Subcutaneous abdominal adipose tissue (tissue), 5 donors: ENCODE measurements at regions not wholly inside any gene's neighbourhood (a gene's known extent, or its start where the extent isn't known, plus 50 kb on each side); places are given as distances from the start of the nearest gene placed in this dataset.
"Not testable (repeated sequence)": the region's sequence is repeated elsewhere in the genome, so short reads cannot be mapped to it uniquely, and the experiment has no call there.

Source experiments
- H3K27ac ChIP-seq: one replicate; pipeline ENCODE4 v1.7.0; 2013; ENCODE audit warnings: low read depth, mild to moderate bottlenecking, inconsistent platforms, low read length, moderate library complexity
- H3K27me3 ChIP-seq, 5 donors: one replicate each; pipeline ENCODE4 v1.7.0; 2013; ENCODE audit warnings: low read length in 5 of 5, inconsistent platforms in 1 of 5; ENCODE audit not compliant: control insufficient read depth in 5 of 5, insufficient read depth in 4 of 5
- H3K36me3 ChIP-seq, 5 donors: one replicate each; pipeline ENCODE4 v1.7.0; 2013; ENCODE audit warnings: low read length in 5 of 5; ENCODE audit not compliant: control insufficient read depth in 5 of 5, insufficient read depth in 5 of 5
- H3K4me1 ChIP-seq, 5 donors: one replicate each; pipeline ENCODE4 v1.7.0; 2013; ENCODE audit warnings: low read length in 5 of 5, mild to moderate bottlenecking in 3 of 5, moderate library complexity in 1 of 5; ENCODE audit not compliant: control insufficient read depth in 5 of 5, insufficient read depth in 5 of 5
- H3K4me3 ChIP-seq, 5 donors: one replicate each; pipeline ENCODE4 v1.7.0; 2013; ENCODE audit warnings: low read length in 5 of 5, low read depth in 1 of 5
- H3K9ac ChIP-seq, 5 donors: one replicate each; pipeline ENCODE4 v1.7.0; 2013; ENCODE audit warnings: low read length in 5 of 5, mild to moderate bottlenecking in 4 of 5, moderate library complexity in 3 of 5
- H3K9me3 ChIP-seq, 5 donors: one replicate each; pipeline ENCODE4 v1.7.0; 2013; ENCODE audit warnings: low read length in 5 of 5; ENCODE audit not compliant: control insufficient read depth in 5 of 5
- donor health status: healthy.
- donor health status: healthy.
- donor health status: healthy.
- donor health status: healthy.
- donor health status: healthy.

GRCh38 chr5:36529142-36529541 lies 77.3 kb upstream of the SLC1A3 start:
- Histone ChIP-seq H3K9ac (no peak overlapping the region), H3K9me3 (no peaks in the 10 kb centered on the region), H3K4me3 (no peak overlapping the region), H3K27ac (no peak overlapping the region), H3K27me3 (no peaks in the 10 kb centered on the region), H3K4me1 (peaks cover 0 to 17% (median 8%) of the 10 kb centered on the region in 5 donors), H3K36me3 (no peaks in the 10 kb centered on the region)

GRCh38 chr5:36530215-36530614 lies 76.2 kb upstream of the SLC1A3 start:
- Histone ChIP-seq H3K27me3 (no peaks in the 10 kb centered on the region), H3K27ac (no peak overlapping the region), H3K9ac (no peak overlapping the region), H3K4me3 (no peak overlapping the region), H3K36me3 (no peaks in the 10 kb centered on the region), H3K4me1 (peaks cover 0 to 10% (median 8%) of the 10 kb centered on the region in 5 donors), H3K9me3 (no peaks in the 10 kb centered on the region)

- no peak overlapping the region for H3K27ac ChIP-seq
- no peaks in the 10 kb centered on the region for H3K27me3 ChIP-seq
- no peaks in the 10 kb centered on the region for H3K36me3 ChIP-seq
- H3K4me1 ChIP-seq: peaks cover 0 to 15% (median 14%) of the 10 kb centered on the region in 5 donors
- H3K9me3 ChIP-seq: no peaks in the 10 kb centered on the region
- H3K4me3 ChIP-seq: no peak overlapping the region
- no peak overlapping the region for H3K9ac ChIP-seq
These were observed 75.0 kb upstream of the SLC1A3 start for GRCh38 chr5:36531401-36531800.

DNA sequence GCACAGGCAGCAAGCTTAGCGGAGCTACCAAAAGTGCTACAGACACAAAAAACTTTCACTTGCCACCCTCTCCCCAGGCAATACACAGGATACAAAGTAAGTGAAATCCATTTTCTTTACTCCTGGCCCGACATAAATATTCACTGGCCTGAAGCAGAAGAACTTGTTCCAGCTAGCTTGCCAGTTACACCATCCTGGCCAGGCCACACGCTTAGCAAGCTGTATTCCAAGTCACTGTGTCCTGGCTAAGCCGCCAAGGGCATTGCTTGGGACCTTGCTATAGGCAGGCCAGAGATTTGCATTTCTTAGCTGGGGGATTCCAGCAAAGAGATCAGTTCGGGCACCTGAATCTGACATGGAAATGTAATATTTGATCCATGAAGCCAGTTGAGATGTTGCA lies 71.0 kb upstream of the SLC1A3 start:
- Histone ChIP-seq H3K36me3 (no peaks in the 10 kb centered on the region), H3K4me1 (peaks cover 0 to 8% (median 6%) of the 10 kb centered on the region in 5 donors), H3K9me3 (no peaks in the 10 kb centered on the region), H3K27me3 (no peaks in the 10 kb centered on the region), H3K9ac (no peak overlapping the region), H3K4me3 (no peak overlapping the region), H3K27ac (no peak overlapping the region)

DNA sequence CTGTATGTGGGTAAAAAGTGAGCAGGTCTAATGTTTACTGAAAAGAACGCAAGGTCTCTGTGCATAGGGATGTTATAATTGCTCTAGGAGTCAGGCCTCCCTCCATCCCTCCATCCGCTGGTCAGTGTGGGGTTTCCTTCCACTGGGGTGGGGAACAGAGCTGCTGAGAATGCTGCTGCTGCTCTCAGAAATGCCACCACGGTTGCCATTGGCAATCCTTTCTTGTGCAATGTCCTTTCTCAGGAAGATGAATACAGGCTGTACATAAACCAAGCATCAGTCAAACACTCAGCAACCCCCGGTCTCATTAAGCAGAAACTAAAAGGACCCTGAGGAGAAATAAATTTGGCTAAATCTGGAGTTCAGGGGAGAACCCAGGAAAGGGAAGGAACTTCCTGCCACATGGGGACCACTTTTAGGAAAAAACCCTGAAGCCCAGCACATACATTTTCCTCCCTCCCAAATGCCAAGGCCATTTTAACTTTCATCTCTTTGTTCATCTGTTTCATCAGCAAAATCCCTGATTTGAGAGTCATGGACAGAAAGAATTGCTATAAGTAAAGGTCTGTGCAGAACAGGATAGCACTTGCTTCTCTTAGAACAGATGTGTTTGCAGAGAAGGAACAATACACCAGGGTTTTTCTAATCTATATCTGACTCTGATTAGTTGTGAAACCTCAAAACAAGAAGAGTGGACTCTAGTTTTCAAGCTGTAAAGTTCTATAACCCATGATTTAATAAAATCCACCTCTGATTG lies 70.4 kb upstream of the SLC1A3 start:
- Histone ChIP-seq H3K9ac (no peak overlapping the region), H3K27ac (no peak overlapping the region), H3K9me3 (no peaks in the 10 kb centered on the region), H3K27me3 (no peaks in the 10 kb centered on the region), H3K36me3 (no peaks in the 10 kb centered on the region), H3K4me1 (peaks cover 0 to 8% (median 6%) of the 10 kb centered on the region in 5 donors), H3K4me3 (no peak overlapping the region)

GRCh38 chr5:36536616-36537005 lies 69.8 kb upstream of the SLC1A3 start:
- Histone ChIP-seq H3K4me1 (peaks cover 0 to 8% (median 6%) of the 10 kb centered on the region in 5 donors), H3K27ac (no peak overlapping the region), H3K27me3 (no peaks in the 10 kb centered on the region), H3K4me3 (no peak overlapping the region), H3K9me3 (no peaks in the 10 kb centered on the region), H3K36me3 (no peaks in the 10 kb centered on the region), H3K9ac (no peak overlapping the region)

- Histone ChIP-seq H3K9me3 (no peaks in the 10 kb centered on the region), H3K4me3 (no peak overlapping the region), H3K36me3 (no peaks in the 10 kb centered on the region), H3K4me1 (peaks cover 0 to 8% (median 6%) of the 10 kb centered on the region in 5 donors), H3K9ac (no peak overlapping the region), H3K27ac (no peak overlapping the region), H3K27me3 (no peaks in the 10 kb centered on the region)
These were observed 68.7 kb upstream of the SLC1A3 start for GRCh38 chr5:36537724-36538123.

GRCh38 chr5:36552651-36553393 lies 53.6 kb upstream of the SLC1A3 start:
- no peaks in the 10 kb centered on the region for H3K27me3 ChIP-seq
- no peak overlapping the region for H3K9ac ChIP-seq
- H3K27ac ChIP-seq: no peak overlapping the region
- H3K4me3 ChIP-seq: no peak overlapping the region
- H3K9me3 ChIP-seq: peaks cover 0 to 5% (median 3%) of the 10 kb centered on the region in 5 donors
- H3K4me1 ChIP-seq: no peaks in the 10 kb centered on the region
- no peaks in the 10 kb centered on the region for H3K36me3 ChIP-seq

DNA sequence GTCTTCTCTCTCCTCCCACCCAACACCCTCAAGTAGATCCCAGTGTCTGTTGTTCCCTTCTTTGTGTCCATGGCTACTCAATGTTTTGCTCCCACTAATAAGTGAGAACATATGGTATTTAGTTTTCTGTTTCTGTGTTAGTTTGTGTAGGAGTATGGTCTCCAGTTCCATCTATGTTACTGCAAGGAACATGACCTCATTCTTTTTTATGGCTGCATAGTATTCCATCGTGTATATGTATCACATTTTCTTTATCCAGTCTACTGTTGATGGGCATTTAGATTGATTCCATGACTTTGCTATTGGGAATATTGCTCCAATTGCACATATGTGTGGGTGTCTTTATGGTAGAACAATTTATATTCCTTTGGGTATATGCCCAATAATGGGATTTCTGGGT lies 51.4 kb upstream of the SLC1A3 start:
- H3K9me3 ChIP-seq, H3K36me3 ChIP-seq, H3K4me3 ChIP-seq, H3K27me3 ChIP-seq, H3K9ac ChIP-seq, H3K4me1 ChIP-seq, H3K27ac ChIP-seq: not testable (repeated sequence)
